Coronary artery (tissue), 2 donors: ENCODE measurements at regions not wholly inside any gene's neighbourhood (a gene's known extent, or its start where the extent isn't known, plus 50 kb on each side); places are given as distances from the start of the nearest gene placed in this dataset.

ENCODE experiments used
- DNase-seq: peaks from one replicate; pipeline ENCODE4 v3.0.0-alpha.2; 2017; ENCODE audit warnings: low spot score
- H3K27ac ChIP-seq, 2 donors: fragments of 200-600 bp; sonication (generic); one replicate each; pipeline ENCODE4 v1.5.1; 2016 to 2019
- H3K4me3 ChIP-seq: fragments of 200-600 bp; sonication (generic); 2 replicates; pipeline ENCODE4 v1.5.1; 2016; ENCODE audit warnings: mild to moderate bottlenecking, moderate library complexity
- CTCF ChIP-seq: fragments of 200-600 bp; sonication (generic); IDR thresholded peaks from one replicate; pipeline ENCODE4 v1.5.1; 2019; ENCODE audit warnings: antibody characterized with exemption

- Histone ChIP-seq H3K4me3 (no peak overlapping the region), H3K27ac (no peak overlapping the region)
- DNase-seq: no peak
- no peak for TF ChIP-seq CTCF
Measured at GRCh38 chr9:20137425-20137824, 348.6 kb upstream of the SLC24A2 start.

- no peak for DNase-seq
- no peak overlapping the region for H3K4me3 ChIP-seq
- no peak for TF ChIP-seq CTCF
- no peak overlapping the region for H3K27ac ChIP-seq
Measured at GRCh38 chr9:20135119-20135697, 346.4 kb upstream of the SLC24A2 start.

- no peak overlapping the region for H3K27ac ChIP-seq
- no peak overlapping the region for H3K4me3 ChIP-seq
- no peak for TF ChIP-seq CTCF
- DNase-seq: no peak
Measured at GRCh38 chr9:20125727-20126126, 336.9 kb upstream of the SLC24A2 start.

DNA sequence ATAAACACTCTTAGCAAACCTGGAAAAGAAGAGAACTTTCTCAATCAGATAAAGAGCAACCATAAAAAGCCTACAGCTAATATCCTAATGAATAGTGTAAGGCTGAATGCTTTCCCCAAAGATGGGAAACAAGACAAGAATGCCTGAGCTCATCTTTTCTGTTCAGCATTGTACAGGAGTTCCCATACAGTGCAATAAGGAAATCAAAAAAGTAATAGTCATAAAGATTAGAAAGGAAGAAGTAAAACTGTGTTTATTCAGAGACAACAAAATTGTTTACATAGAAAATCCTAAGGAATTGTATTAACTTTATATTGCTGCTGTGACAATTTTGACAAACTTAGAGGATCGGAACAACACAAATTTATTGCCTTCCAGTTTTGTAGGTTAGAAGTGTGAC is 330.7 kb upstream of the SLC24A2 start:
- no peak overlapping the region for H3K27ac ChIP-seq
- no peak for TF ChIP-seq CTCF
- H3K4me3 ChIP-seq: no peak overlapping the region
- no peak for DNase-seq

- H3K4me3 ChIP-seq: no peak overlapping the region
Measured at GRCh38 chr9:20117986-20118385, 329.1 kb upstream of the SLC24A2 start.

GRCh38 chr9:20117482-20117881 is 328.6 kb upstream of the SLC24A2 start:
- H3K4me3 ChIP-seq: no peak overlapping the region
- no peak for TF ChIP-seq CTCF
- no peak for DNase-seq
- H3K27ac ChIP-seq: no peak overlapping the region

More at GRCh38 chr9:20117986-20118385, 329.1 kb upstream of the SLC24A2 start:
- no peak for DNase-seq
- TF ChIP-seq CTCF: no peak
- H3K27ac ChIP-seq: no peak overlapping the region

DNA sequence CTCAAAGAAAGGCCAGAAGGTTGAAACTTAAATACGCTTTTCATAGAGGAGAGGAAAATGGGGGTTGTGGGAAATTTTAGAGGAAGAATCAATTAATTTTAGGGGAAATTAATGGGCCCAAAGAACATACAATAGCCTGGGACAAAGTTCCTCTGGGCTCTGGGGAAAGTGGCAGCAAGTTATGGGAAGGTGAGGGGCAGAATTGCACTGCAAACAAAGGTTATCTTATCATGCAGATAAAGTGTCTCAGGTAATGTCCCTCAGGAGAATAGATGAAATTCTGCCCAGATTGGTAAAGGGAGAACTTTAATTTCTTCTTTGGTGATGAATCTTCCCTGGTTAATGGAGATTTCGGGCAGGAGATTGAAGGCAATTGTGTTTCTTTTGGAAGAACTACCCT is 326.1 kb upstream of the SLC24A2 start:
- Histone ChIP-seq H3K27ac (no peak overlapping the region), H3K4me3 (no peak overlapping the region)
- DNase-seq: no peak
- TF ChIP-seq CTCF: no peak
